Kidney capillary endothelial cell (primary cell): ENCODE measurements at regions not wholly inside any gene's neighbourhood (a gene's known extent, or its start where the extent isn't known, plus 50 kb on each side); places are given as distances from the start of the nearest gene placed in this dataset.
A peak's percentile ranks its signal among the peaks of the same experiment; 100 is the strongest.
"Not testable (repeated sequence)": the region's sequence is repeated elsewhere in the genome, so short reads cannot be mapped to it uniquely, and the experiment has no call there.

Source experiments
- DNase-seq: peaks from one replicate; pipeline ENCODE4 v3.0.0-alpha.2; 2018; ENCODE audit warnings: low spot score

DNA sequence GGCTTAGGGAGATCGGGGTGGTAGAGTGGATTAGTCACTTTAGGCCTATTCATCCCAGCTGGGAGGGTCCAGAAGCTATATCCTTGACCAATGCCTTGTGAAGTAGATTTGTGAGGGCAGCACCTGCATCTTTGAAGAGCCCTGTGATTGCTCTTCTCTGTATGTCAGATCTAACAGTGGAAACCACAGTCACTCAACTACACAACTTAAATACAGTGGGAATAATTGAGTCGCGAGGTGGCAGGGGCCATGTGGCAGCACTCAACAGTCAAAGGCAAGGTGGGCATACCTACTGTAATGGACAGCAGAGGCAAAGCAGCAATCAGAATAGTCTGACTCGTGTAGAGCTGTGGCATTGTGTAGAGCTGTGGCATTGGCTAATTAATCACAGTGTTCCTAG, 202.1 kb upstream of the KIF2A start:
- not testable (repeated sequence) for DNase-seq

DNA sequence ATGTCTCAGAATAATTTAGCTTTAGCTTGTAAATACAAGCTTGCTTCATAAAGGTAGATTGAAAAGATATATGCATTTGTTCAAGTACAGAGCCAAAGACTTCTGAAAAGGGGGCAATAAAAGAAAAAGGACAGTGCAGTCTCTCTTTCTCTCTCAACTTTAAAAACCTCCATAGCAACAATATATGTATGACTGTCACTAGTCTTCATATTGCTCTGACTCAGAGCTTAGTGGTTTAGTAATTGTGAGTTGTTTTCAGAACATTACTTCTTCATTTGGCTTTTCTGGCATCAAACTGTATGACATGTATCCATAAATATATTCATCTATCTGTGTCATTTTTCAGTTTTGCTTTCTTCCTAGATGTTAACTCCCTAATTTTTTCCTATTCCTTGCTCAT, 194.6 kb upstream of the KIF2A start:
- DNase-seq, result no peak

DNA sequence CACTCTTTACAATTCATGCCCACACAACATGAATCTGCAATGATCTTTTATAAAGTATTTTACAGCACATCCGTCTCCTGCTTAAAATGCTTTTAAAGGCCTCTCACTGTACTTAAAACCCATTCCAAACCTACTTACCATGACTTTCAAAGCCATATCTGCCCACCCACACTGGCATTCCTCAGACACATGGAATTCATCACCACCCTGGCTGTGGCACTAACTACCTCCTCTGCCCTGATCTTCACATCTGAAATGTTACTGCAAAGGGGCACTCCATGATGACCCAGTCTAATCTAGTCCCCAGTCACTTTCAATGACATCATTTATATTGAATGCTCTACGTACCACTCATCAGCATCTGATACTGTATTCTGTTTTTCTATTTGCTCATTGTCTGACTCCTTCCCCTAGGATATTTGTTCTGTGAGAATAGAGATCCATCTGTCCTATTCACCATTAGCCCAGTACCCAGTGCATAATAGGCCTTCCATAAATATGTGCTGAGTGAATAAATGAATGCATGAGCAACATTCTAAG, 193.2 kb upstream of the KIF2A start:
- no peak for DNase-seq

DNA sequence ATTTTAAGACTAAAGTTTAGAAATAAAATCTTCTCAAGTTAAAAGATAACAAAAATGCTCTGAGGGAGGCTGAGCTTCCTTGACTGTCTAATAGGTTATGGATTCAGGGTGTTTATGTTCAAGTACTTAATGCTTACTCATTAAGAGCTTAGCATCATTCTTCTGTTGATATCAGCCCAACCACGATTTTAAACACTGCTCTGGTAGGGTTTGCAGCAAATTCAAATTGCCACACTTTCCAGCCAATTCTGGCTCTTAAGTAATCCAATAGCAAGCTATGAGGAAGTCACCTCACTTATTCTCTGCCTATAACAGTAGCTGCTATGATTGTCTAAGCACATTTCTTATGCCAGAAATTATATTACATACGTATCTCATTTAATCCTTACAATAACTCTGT, 191.0 kb upstream of the KIF2A start:
- no peak for DNase-seq

DNA sequence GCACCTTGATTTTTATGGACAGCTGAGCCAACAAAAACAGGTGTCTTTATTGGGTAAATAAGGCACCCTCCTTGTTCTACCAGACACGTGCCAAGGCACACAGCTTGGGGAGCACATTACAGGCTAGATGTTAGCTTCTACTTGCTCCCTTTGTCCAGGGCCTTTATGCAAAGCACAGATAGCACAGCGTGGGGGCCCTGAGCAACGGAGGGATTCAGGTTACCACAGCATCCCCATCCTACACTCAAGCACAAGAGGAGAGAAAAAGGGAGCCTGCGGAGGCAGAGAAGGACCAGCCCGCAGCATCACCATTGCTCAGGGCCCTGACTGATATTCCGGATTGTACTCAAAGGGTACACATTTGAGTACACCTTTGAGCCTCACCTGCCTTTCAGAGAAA, 181.7 kb upstream of the KIF2A start:
- DNase-seq, result no peak

DNA sequence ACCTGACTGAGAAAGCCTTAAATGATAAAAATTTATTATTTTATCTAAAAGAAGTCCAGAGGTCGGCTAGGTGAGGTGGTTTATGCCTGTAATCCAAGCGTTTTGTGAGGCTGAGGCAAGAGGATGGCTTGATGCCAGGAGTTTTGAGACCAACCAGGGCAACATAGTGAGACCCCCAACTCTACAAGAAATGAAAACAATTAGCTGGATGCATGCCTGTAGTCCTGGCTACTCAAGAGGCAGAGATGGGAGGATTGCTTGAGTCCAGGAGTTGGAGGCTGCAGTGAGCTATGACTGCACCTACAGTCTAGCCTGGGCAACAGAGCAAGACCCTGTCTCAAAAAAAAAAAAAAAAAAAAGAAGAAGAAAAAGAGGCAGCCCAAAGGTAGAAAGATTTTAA, 179.9 kb upstream of the KIF2A start:
- DNase-seq, result no peak

DNA sequence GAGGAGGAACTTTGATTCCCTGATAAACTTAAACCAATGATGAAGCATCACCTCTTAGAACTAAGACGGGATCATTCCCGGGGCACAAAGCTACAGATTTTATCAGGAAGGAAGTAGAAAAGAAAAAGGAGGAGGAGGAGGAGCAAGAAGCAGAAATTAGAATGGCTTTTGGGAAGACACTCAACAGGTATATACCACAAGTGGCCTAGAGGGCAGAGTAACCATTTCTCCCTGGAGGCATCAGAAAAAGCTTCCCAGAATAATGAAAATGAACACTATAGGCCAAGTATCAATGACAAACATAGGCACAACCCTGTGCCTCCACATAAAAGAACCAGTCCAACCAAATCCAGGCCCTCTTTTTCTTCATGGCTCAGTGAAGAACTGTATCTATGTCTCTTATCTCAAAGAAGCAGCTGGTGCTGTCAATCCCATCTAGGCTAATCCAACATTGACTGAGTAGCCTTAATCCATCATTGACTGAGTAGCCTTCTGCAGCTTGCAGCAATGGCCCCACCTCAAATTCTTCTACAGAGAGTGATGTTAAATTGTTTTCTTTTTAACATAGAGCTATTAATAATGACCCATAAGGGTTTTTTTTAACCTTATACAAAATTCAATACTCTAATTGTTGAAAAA, 178.8 kb upstream of the KIF2A start:
- DNase-seq, result no peak

DNA sequence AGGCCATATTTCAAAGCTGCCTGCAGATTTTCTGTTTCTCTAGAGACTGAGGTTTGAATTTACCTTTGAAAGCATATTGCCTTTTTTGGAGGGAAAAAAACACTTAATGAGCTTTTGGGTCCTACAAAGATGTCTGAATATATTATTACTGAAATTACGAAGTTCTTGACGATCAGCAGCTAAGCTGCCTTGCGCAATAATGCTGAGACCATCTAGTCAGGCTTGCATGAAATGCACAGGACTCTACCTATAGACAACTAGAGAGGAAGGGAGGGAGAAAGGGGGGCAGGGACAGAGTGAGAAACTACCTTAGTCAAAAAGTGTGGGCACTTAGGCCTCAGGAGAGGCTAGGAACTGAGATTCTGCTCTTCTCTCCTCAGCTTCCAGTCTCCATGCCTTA, 175.9 kb upstream of the KIF2A start:
- no peak for DNase-seq

DNA sequence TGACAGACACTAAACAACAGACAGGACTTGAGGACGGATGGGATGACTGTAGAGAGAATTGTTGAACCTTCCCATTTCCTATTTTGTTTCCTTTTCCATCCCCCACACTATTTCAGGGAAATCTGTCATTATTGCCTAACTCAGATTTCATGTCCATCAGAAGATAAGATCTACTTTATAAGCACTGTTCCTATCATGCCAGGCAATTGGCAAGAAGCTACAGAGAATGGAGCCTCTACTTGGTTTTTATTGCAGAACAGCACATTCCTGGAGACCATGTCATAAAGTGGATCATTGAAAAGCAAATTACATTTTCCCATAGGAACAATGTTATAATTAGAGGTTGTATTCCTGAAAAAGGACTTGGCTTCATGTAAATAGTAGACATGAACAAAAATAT, 173.7 kb upstream of the KIF2A start:
- no peak for DNase-seq

DNA sequence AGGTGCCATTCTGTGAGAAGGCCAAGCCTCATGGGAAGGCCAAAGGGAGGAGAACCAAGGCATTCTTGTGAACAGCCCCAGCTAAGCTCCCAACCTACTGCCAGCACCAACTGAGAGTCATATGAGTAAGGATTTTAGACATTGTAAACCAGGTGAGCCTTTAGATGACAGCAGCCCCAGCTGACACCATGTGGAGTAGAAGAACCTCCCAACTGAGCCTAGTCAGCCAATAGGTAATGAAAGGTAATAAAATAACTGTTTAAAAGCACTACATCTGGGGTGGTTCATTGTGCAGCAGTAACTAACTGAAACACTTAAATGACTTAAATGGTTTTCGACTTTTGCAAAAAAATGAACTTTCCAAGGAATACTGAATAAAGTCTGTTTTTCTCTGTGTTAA, 172.6 kb upstream of the KIF2A start:
- no peak for DNase-seq

DNA sequence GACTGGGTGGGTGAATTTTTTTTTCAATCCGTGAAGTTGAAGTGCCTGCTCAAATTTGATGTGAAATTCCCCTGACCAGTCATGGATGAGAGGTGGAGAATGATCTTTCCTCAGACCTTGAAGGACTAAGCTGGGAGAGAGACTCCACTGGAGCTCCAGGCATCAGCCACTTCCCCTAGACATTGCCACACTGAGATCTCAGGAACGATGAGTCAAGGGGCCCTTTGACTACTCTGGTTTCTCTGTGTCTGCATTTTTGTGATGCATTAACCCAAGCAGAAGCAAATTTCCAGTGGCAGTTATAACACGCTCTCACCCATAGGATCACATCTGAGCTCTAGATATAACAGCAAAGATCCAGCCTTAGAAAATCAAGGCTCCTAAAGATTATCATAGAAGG, 171.2 kb upstream of the KIF2A start:
- DNase-seq, result no peak

DNA sequence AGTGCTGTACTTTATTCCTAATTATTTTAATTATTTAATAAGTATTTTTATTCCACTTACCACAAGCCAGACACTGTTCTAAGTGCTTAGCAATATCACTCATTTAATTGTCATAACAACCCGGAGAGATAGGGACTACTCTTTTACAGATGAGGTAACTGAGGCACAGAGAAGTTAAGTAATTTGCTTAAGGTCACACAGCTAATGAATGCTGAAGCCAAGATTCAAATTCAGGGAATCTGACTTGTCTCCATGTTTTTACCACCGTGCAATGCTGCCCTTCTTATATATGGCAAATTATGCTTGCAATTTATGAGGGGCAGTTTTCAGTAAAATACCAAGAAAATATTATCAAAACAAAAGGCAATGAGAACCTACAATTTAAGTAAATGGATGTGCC, 168.4 kb upstream of the KIF2A start:
- DNase-seq, result no peak

DNA sequence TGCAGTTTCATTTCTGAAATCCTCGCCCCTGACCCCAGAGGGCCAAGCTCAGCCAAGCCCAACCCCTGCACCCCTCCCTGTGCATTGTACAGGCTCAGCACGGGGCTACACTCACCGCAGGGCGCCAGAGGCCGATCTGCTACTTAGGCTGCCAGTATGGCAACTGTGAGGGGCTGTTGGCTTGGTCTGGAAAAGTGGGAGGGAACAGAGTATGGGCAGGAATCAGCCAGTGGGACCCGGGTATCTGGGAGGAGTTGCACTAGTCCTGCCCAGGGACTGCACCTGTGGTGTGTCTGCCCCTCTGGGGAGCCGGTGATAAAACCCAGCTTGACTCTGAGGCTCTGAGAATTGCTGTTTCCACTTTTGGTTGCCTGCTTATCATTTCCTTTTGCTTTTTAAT, 167.4 kb upstream of the KIF2A start:
- DNase-seq, result no peak

DNA sequence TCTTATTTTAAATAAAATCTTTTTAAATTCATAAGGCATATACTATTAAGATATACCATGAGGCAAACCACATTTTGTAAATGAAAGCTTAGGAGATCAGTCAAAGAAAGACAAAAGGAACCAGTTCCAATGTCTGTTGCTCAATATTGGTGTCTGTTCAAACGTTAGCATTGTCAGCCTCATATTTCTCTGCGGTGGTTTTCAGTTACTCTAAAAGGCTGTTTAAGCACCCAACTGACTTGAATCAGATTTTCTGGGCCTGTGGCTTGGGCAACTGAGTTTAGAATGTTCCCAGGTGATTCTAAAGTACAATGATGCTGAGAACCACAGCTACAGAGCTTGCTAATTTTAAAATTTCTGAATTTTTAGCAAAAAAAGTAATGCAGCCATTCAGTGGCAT, 166.3 kb upstream of the KIF2A start:
- DNase-seq, result no peak

DNA sequence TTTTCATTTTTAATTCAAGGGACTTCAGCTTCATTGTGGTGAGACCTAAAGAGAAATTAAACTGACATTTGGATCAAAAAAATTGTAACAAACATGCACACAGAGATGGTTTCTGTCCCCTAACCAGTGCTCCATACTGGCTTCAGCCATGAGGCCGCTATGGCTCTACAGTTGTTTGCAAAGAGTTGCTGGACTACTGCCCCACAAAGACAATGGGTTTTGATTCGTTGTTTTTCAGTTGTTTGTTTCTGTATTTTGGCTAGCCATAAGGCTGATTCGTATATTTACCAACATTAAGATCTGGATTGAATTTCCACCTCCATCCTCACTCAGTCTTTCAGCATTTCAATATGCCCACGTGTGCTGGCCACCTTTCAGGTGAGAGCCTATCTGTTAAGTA, 163.7 kb upstream of the KIF2A start:
- no peak for DNase-seq

DNA sequence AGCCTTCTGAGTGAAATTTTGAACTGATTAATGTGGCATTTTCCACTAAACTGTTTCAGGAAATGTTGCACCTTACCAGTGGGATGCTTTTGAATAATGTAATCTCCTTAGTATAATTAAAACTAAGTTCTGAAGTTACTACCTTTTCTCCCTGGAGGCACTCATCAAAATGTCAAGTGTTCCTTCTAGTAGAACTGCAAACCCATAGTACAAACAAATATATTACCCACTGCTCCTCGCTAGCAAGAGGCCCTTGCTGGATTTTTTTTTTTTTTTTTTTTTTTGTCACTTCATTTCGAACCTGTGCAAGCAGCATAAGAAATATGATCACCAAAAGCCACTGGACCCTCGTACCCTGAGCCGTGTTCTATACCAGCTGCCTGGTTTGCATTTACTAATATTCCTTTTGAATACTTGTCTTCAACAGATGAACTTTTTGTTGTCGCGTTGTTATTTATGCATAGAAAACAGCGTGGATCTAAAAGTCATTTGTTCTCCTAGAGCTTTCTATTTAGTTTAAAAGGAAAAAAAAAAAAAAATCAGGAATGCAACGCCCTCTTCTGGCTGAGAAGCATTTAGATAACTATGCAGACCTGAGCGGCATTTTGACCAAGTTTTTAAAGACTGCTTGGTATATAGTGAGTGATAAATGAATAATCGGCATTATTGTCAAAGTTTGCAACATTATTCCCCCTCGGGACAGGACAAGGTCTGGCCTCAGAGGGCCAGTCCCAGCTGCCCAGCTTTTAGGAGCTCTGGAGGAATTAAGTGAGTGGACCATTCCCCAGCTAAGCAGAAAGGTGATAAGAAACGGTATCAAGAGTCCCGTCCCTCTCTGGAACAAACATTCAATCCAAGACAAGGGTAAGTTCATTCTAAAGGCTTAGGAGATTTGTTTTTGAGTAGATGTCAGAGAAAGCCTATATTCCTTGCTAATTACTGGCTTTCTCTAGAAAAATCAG, 162.5 kb upstream of the KIF2A start:
- DNase-seq, result peak; percentile 23

DNA sequence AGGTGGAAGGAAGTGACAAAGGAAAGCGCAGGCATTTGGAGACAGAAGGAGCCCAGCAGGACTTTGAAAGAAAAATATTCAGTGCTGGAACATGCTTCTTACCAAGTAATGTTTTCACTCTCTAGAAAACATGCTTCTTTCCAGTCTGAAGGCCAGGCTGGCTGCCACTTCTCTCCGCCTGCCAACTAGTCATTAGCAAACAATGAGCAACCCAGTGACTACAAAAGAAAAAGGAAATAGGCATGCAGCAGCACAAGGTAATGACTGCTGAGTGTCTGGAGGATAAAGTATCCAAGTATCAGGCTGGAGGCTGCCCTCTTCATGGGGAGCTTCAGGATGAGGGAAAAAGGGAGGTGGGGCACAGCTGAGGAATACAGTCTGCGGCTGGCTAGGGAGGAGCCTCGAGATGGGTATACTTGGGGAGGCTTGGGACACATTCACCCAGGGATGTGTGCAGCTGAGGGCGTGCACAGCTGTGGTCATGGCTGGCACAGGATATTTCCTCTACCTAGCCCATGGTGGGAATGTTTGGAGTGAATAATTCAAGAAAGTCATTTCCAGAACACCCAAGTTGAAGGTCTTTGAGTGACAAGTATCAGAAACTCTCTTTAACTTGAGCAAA, 161.5 kb upstream of the KIF2A start:
- peak; percentile 46 for DNase-seq

DNA sequence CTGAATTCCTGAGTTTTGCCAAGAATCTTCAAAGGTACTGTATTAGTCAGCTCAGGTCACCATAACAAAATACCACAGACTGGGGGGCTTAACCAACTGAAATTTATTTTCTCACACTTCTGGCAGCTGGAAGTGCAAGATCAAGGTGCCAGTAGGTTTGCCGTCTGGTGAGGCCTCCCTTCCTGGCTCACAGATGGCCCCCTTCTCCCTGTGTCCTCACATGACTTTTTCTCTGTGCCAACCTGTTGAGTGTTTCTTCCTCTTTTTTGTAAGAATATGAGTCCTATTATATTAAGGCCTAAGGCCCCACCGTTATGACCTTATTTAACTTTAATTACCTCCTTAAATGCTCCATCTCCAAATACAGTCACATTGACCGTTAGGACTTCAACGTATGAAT, 156.1 kb upstream of the KIF2A start:
- no peak for DNase-seq

DNA sequence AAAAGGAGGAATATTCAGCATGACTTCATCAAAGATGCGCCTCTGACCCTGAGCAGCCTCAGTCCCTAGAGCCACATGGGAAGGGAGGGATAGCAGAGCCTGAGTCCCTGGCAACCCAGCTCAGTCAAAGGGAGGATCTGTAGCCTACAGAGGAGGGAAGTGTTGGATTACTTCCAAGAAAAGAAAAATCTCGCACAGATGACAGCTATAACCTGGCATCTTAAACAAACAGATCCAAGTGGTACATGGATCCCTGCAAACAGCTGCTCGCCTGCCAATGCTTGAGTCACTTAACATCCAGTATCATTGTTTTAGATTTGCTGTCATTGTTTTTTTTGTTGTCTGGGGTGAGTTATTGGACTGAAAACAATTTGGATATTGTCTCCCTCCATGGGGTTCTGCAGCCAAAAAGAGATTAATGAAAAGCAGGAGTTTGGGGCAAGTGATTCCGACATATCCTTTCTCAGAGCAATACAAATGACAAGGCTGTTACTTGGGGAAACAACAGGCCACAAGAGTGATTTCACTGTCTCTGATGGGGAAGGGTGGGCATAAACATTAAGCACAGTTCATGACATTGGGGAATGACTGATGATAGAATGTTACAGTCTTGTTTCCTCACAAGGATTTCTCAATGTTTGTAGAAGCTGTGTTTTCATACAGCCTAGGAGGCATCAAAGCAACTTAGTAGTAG, 153.5 kb upstream of the KIF2A start:
- no peak for DNase-seq

DNA sequence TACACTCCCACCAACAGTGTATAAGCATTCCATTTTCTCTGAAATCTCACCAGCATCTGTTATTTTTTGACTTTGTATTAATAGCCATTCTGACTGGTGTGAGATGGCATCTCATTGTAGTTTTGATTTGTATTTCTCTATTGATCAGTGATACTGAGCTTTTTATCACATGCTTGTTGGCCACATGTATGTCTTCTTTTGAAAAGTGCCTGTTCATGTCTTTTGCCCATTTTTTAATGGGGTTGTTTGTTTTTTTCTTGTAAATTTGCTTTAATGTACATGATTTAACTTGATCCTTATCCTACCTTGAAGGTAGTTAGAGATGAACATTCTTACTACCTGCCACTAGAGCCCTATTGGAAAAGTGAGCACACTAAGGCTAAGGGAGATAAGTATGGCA, 151.2 kb upstream of the KIF2A start:
- no peak for DNase-seq

DNA sequence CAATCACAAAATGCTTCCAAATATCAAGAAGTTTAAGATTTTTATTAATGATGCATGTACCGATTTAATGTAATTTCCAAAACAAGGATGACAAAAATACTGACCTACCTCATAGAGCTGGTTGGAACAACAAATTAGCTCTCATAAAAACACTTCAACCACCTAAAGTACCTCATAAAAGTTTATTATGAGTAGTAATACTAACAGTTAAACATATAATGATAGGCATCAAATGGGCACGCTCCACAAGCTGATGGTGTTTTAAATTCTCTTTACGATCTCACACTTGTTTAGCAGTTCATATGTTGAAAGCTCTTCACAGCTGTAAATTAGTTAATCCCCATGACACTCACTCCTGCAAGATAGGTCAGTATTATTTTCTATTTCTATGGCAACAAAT, 150.0 kb upstream of the KIF2A start:
- no peak for DNase-seq

DNA sequence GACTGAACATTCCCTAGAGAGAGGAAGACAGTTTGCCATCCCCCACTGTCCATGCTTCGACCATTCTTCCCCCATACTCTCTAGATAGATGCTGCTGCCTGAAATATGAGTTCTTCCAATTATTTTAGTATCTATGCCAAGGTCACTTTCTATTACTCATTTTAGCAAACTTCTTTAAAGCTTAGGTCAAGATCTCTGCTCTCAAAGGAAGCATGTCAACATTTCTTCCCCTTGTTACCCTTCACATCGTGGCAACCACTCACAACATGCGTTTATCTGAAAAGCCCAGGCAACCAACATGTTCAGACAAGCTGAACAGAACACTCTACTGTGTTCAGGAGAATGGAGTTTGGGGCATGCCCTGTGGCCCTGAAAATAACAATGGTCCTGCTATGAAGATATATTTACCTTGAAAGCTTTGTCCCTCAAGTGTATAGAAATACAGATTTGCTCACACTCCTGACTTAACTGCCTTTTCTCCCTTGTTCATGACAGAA, 138.4 kb upstream of the KIF2A start:
- no peak for DNase-seq
